HepG2 (cell line): ENCODE measurements at regions not wholly inside any gene's neighbourhood (a gene's known extent, or its start where the extent isn't known, plus 50 kb on each side); places are given as distances from the start of the nearest gene placed in this dataset.

Experiments
- CHCHD3 ChIP-seq: sonication (generic); formaldehyde crosslinking; IDR thresholded peaks from 2 replicates; pipeline ENCODE4 v1.8.0; 2022; ENCODE audit warnings: mild to moderate bottlenecking, missing genetic modification reagents, moderate library complexity
- ELF3 ChIP-seq: IDR thresholded peaks from 2 replicates; pipeline ENCODE4 v1.6.1; 2016; ENCODE audit warnings: missing genetic modification reagents, missing compliant biosample characterization
- FOXA1 ChIP-seq, 2 experiments: fragments of 450-650 bp in 1 of 2; sonication (generic) in 1 of 2; formaldehyde crosslinking in 1 of 2; IDR thresholded peaks; 2 replicates each; pipeline versions ENCODE4 v1.4.0 to v1.6.1; 2016 to 2020; ENCODE audit warnings: missing genetic modification reagents in 1 of 2
- HIVEP1 ChIP-seq: sonication (generic); formaldehyde crosslinking; IDR thresholded peaks from 2 replicates; pipeline ENCODE4 v1.4.0; 2020; ENCODE audit warnings: mild to moderate bottlenecking, missing genetic modification reagents
- MBNL3 ChIP-seq: fragments of 250-450 bp; sonication (Bioruptor Pico); conservative IDR thresholded peaks from 2 replicates; pipeline ENCODE4 v1.8.0; 2022; ENCODE audit warnings: mild to moderate bottlenecking, inconsistent platforms
- POLR2AphosphoS5 ChIP-seq: IDR thresholded peaks from 2 replicates; pipeline ENCODE4 v1.6.1; 2012; ENCODE audit warnings: low read depth, low read length
- SKIL ChIP-seq: sonication (generic); formaldehyde crosslinking; IDR thresholded peaks from 2 replicates; pipeline ENCODE4 v1.8.0; 2022; ENCODE audit warnings: missing genetic modification reagents, mild to moderate bottlenecking, moderate library complexity, borderline replicate concordance
- SRSF4 ChIP-seq: fragments of 200-400 bp; formaldehyde crosslinking; IDR thresholded peaks from one replicate; pipeline ENCODE4 v1.6.1; 2018; ENCODE audit warnings: mild to moderate bottlenecking, low read depth, low read length, moderate library complexity; ENCODE audit not compliant: poor library complexity, severe bottlenecking
- TIGD3 ChIP-seq: sonication (generic); formaldehyde crosslinking; IDR thresholded peaks from 2 replicates; pipeline ENCODE4 v1.5.1; 2020; ENCODE audit warnings: mild to moderate bottlenecking, missing genetic modification reagents, borderline replicate concordance
- TF ChIP-seq, protein P1 (sequence below): sonication (generic); formaldehyde crosslinking; IDR thresholded peaks from 2 replicates; pipeline ENCODE4 v1.4.0; 2020; ENCODE audit warnings: mild to moderate bottlenecking, missing genetic modification reagents, borderline replicate concordance

- TF ChIP-seq SKIL (CRISPR knock-in tag) (no peak), POLR2AphosphoS5 (no peak), HIVEP1 (CRISPR knock-in tag) (no peak), TIGD3 (CRISPR knock-in tag) (no peak), FOXA1 (IDR thresholded peaks at IDR 0.05) (no peak), FOXA1 (CRISPR knock-in tag; IDR thresholded peaks at IDR 0.05) (no peak), ELF3 (CRISPR knock-in tag) (no peak), MBNL3 (no peak), SRSF4 (no peak), CHCHD3 (CRISPR knock-in tag) (no peak)
- TF ChIP-seq, protein P1, sequence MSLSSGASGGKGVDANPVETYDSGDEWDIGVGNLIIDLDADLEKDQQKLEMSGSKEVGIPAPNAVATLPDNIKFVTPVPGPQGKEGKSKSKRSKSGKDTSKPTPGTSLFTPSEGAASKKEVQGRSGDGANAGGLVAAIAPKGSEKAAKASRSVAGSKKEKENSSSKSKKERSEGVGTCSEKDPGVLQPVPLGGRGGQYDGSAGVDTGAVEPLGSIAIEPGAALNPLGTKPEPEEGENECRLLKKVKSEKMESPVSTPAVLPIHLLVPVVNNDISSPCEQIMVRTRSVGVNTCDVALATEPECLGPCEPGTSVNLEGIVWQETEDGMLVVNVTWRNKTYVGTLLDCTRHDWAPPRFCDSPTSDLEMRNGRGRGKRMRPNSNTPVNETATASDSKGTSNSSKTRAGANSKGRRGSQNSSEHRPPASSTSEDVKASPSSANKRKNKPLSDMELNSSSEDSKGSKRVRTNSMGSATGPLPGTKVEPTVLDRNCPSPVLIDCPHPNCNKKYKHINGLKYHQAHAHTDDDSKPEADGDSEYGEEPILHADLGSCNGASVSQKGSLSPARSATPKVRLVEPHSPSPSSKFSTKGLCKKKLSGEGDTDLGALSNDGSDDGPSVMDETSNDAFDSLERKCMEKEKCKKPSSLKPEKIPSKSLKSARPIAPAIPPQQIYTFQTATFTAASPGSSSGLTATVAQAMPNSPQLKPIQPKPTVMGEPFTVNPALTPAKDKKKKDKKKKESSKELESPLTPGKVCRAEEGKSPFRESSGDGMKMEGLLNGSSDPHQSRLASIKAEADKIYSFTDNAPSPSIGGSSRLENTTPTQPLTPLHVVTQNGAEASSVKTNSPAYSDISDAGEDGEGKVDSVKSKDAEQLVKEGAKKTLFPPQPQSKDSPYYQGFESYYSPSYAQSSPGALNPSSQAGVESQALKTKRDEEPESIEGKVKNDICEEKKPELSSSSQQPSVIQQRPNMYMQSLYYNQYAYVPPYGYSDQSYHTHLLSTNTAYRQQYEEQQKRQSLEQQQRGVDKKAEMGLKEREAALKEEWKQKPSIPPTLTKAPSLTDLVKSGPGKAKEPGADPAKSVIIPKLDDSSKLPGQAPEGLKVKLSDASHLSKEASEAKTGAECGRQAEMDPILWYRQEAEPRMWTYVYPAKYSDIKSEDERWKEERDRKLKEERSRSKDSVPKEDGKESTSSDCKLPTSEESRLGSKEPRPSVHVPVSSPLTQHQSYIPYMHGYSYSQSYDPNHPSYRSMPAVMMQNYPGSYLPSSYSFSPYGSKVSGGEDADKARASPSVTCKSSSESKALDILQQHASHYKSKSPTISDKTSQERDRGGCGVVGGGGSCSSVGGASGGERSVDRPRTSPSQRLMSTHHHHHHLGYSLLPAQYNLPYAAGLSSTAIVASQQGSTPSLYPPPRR: no peak
Observed at GRCh38 chr5:63101870-63102269, 523.3 kb downstream of the LRRC70 start (continued).
